LNCaP clone FGC (cell line): ENCODE measurements at regions not wholly inside any gene's neighbourhood (a gene's known extent, or its start where the extent isn't known, plus 50 kb on each side); places are given as distances from the start of the nearest gene placed in this dataset.

Experiments
- DNase-seq: peaks from one replicate; pipeline ENCODE4 v3.0.0-alpha.2; 2011; ENCODE audit warnings: low read depth
- H3K4me3 ChIP-seq: 2 replicates; pipeline ENCODE4 v1.5.1; 2011; ENCODE audit warnings: mild to moderate bottlenecking, low read depth, low read length, control low read depth
- CTCF ChIP-seq: IDR thresholded peaks from 2 replicates; pipeline ENCODE4 v1.5.1; 2012; ENCODE audit warnings: mild to moderate bottlenecking; ENCODE audit not compliant: control insufficient read depth, insufficient read depth; ENCODE audit errors: extremely low read depth

- no peak overlapping the region for H3K4me3 ChIP-seq
Observed at GRCh38 chr6:122323361-122323760, 76.1 kb upstream of the HSF2 start.

GRCh38 chr6:122330315-122330714 lies 69.1 kb upstream of the HSF2 start:
- no peak for DNase-seq
- H3K4me3 ChIP-seq, result no peak overlapping the region
- no peak for TF ChIP-seq CTCF

More at GRCh38 chr6:122323361-122323760, 76.1 kb upstream of the HSF2 start:
- DNase-seq, result no peak
- TF ChIP-seq CTCF, result no peak

GRCh38 chr6:122337645-122338044 lies 61.8 kb upstream of the HSF2 start:
- no peak for TF ChIP-seq CTCF
- H3K4me3 ChIP-seq, result no peak overlapping the region
- no peak for DNase-seq

- DNase-seq, result no peak
- TF ChIP-seq CTCF, result no peak
- no peak overlapping the region for H3K4me3 ChIP-seq
Observed at GRCh38 chr6:122339661-122340060, 59.8 kb upstream of the HSF2 start.

- no peak overlapping the region for H3K4me3 ChIP-seq
- TF ChIP-seq CTCF, result no peak
- no peak for DNase-seq
Observed at GRCh38 chr6:122347280-122347679, 52.2 kb upstream of the HSF2 start.

GRCh38 chr6:122347751-122348150 lies 51.7 kb upstream of the HSF2 start:
- no peak for DNase-seq
- TF ChIP-seq CTCF, result no peak
- H3K4me3 ChIP-seq, result no peak overlapping the region
